Colon (tissue), 2 donors: ENCODE measurements at regions not wholly inside any gene's neighbourhood (a gene's known extent, or its start where the extent isn't known, plus 50 kb on each side); places are given as distances from the start of the nearest gene placed in this dataset.
"Not testable (repeated sequence)": the region's sequence is repeated elsewhere in the genome, so short reads cannot be mapped to it uniquely, and the experiment has no call there.

Source experiments
- FAIRE-seq: peaks from 2 replicates; lab custom pipeline; 2012; peaks lifted over from hg19 to GRCh38; lab: Jason Lieb, UNC
- donor health status: control.
- donor health status: control.

- no peak for FAIRE-seq
These were observed 161.9 kb downstream of the URI1 start for GRCh38 chr19:30103981-30104380.

GRCh38 chr19:30105316-30105715 is 163.3 kb downstream of the URI1 start:
- no peak for FAIRE-seq

GRCh38 chr19:30105727-30106126 is 163.7 kb downstream of the URI1 start:
- FAIRE-seq: no peak

- no peak for FAIRE-seq
These were observed 164.5 kb downstream of the URI1 start for GRCh38 chr19:30106417-30107095.

- no peak for FAIRE-seq
These were observed 165.2 kb downstream of the URI1 start for GRCh38 chr19:30107251-30107650.

GRCh38 chr19:30109565-30109964 is 167.5 kb downstream of the URI1 start:
- no peak for FAIRE-seq

- FAIRE-seq: no peak
These were observed 169.2 kb downstream of the URI1 start for GRCh38 chr19:30111021-30111855.

GRCh38 chr19:30112171-30112570 is 170.1 kb downstream of the URI1 start:
- FAIRE-seq: no peak

- no peak for FAIRE-seq
These were observed 170.6 kb downstream of the URI1 start for GRCh38 chr19:30112666-30113065.

GRCh38 chr19:30113186-30113585 is 171.1 kb downstream of the URI1 start:
- no peak for FAIRE-seq

- FAIRE-seq: not testable (repeated sequence)
These were observed 172.1 kb downstream of the URI1 start for GRCh38 chr19:30114095-30114494.

GRCh38 chr19:30115947-30116346 is 173.9 kb downstream of the URI1 start:
- FAIRE-seq: no peak

- FAIRE-seq: no peak
These were observed 174.5 kb downstream of the URI1 start for GRCh38 chr19:30116530-30116929.

GRCh38 chr19:30116984-30117555 is 175.0 kb downstream of the URI1 start:
- no peak for FAIRE-seq

GRCh38 chr19:30117636-30118145 is 175.7 kb downstream of the URI1 start:
- FAIRE-seq: no peak

- FAIRE-seq: no peak
These were observed 176.2 kb downstream of the URI1 start for GRCh38 chr19:30118221-30118620.

GRCh38 chr19:30118760-30119159 is 176.7 kb downstream of the URI1 start:
- FAIRE-seq: no peak

GRCh38 chr19:30119180-30119908 is 177.3 kb downstream of the URI1 start:
- FAIRE-seq: no peak

- no peak for FAIRE-seq
These were observed 178.9 kb downstream of the URI1 start for GRCh38 chr19:30120860-30121484.

- FAIRE-seq: no peak
These were observed 180.4 kb downstream of the URI1 start for GRCh38 chr19:30122431-30122830.

- no peak for FAIRE-seq
These were observed 181.1 kb downstream of the URI1 start for GRCh38 chr19:30123119-30123518.

GRCh38 chr19:30123611-30124010 is 181.6 kb downstream of the URI1 start:
- no peak for FAIRE-seq
